GM12878 (cell line): ENCODE measurements at regions not wholly inside any gene's neighbourhood (a gene's known extent, or its start where the extent isn't known, plus 50 kb on each side); places are given as distances from the start of the nearest gene placed in this dataset.

Experiments
- ATAC-seq: fragments of 200-7000 bp; cut with Tn5 transposase; 3 replicates; pipeline ENCODE4 v1.9.1; 2020; ENCODE audit warnings: mild to moderate bottlenecking, moderate library complexity
- BruUV-seq: library from RNA; stranded (reverse); fragments of 400-500 nt; replicated peaks from 2 replicates; lab custom pipeline; 2021; lab: Mats Ljungman, UMichigan
- CTCF ChIA-PET: fragments of 300-600 bp; sonication (Branson Sonifier 250); formaldehyde crosslinking; extraction: SDS; loops from one replicate; lab custom pipeline; 2021; ENCODE audit warnings: inconsistent platforms; lab: Yijun Ruan, JAX
- POLR2A ChIA-PET: fragments of 350-600 bp; formaldehyde crosslinking; extraction: SDS; loops from one replicate; lab custom pipeline; 2021; ENCODE audit warnings: inconsistent platforms; lab: Charles Lee
- RAD21 ChIA-PET: fragments of 300-600 bp; sonication (Branson Sonifier 250); formaldehyde crosslinking; loops from one replicate; lab custom pipeline; 2023; ENCODE audit warnings: antibody characterized with exemption; ENCODE audit not compliant: unreplicated experiment; lab: Charles Lee
- SMC1A ChIA-PET: fragments of 300-600 bp; sonication (Branson Sonifier 250); formaldehyde crosslinking; loops from one replicate; lab custom pipeline; 2023; ENCODE audit not compliant: unreplicated experiment, uncharacterized antibody; lab: Charles Lee
- DNase-seq: peaks from one replicate; pipeline ENCODE4 v3.0.0-alpha.2; 2011; ENCODE audit warnings: low read depth, low spot score
- FAIRE-seq: peaks from 3 replicates; lab custom pipeline; 2011; peaks lifted over from hg19 to GRCh38; lab: Jason Lieb, UNC
- H2AFZ ChIP-seq: 2 replicates; pipeline ENCODE4 v1.6.0; 2011; ENCODE audit warnings: low read depth, low read length, control low read depth; ENCODE audit not compliant: control insufficient read depth
- H3K27ac ChIP-seq: 2 replicates; pipeline ENCODE4 v1.5.1; 2011; ENCODE audit warnings: control low read depth; ENCODE audit not compliant: control insufficient read depth, insufficient read depth
- H3K27me3 ChIP-seq, 2 experiments: replicated peaks in 1 of 2; 2 replicates each; pipeline versions ENCODE4 v1.6.0 to v1.6.1; 2011; ENCODE audit warnings: low read length in 1 of 2; ENCODE audit not compliant: control insufficient read depth in 2 of 2, insufficient read depth in 2 of 2
- H3K36me3 ChIP-seq, 2 experiments: 2 replicates each; pipeline ENCODE4 v1.5.1; 2011; ENCODE audit warnings: low read length in 1 of 2; ENCODE audit not compliant: control insufficient read depth in 2 of 2, insufficient read depth in 2 of 2
- H3K4me1 ChIP-seq: 2 replicates; pipeline ENCODE4 v1.6.1; 2011; ENCODE audit warnings: mild to moderate bottlenecking, low read length, moderate library complexity, mixed read lengths; ENCODE audit not compliant: control insufficient read depth, insufficient read depth
- H3K4me2 ChIP-seq: 2 replicates; pipeline ENCODE4 v1.6.0; 2011; ENCODE audit warnings: control low read depth; ENCODE audit not compliant: control insufficient read depth, insufficient read depth
- H3K4me3 ChIP-seq: fragments of 200-600 bp; sonication (generic); 2 replicates; pipeline ENCODE4 v1.5.1; 2016
- H3K79me2 ChIP-seq: 2 replicates; pipeline ENCODE4 v1.6.0; 2011; ENCODE audit warnings: low read length; ENCODE audit not compliant: control insufficient read depth, insufficient read depth
- H3K9ac ChIP-seq: 2 replicates; pipeline ENCODE4 v1.8.0; 2011; ENCODE audit warnings: low read length, control low read depth, mixed read lengths; ENCODE audit not compliant: control insufficient read depth, insufficient read depth
- H3K9me3 ChIP-seq: replicated peaks from 3 replicates; pipeline ENCODE4 v1.5.1; 2011; ENCODE audit warnings: mild to moderate bottlenecking, low read length; ENCODE audit not compliant: control insufficient read depth, insufficient read depth
- H4K20me1 ChIP-seq: 2 replicates; pipeline ENCODE4 v1.6.0; 2011; ENCODE audit not compliant: control insufficient read depth, insufficient read depth
- ASH2L ChIP-seq: fragments of 300-600, 200-600 bp; sonication (generic); IDR thresholded peaks from 2 replicates; pipeline ENCODE4 v1.6.1; 2017; ENCODE audit warnings: low read depth, mild to moderate bottlenecking, borderline replicate concordance
- CBX5 ChIP-seq: sonication (generic); IDR thresholded peaks from 2 replicates; pipeline ENCODE4 v1.6.1; 2016; ENCODE audit warnings: low read depth, moderate library complexity, mild to moderate bottlenecking, inconsistent platforms
- DPF2 ChIP-seq: fragments of 450-650 bp; IDR thresholded peaks from 2 replicates; pipeline ENCODE4 v1.6.1; 2017; ENCODE audit warnings: mild to moderate bottlenecking
- FOS ChIP-seq: IDR thresholded peaks from 3 replicates; pipeline ENCODE4 v1.6.1; 2011; ENCODE audit warnings: borderline replicate concordance; ENCODE audit not compliant: insufficient read length; ENCODE audit errors: extremely low read depth
- HDAC6 ChIP-seq: fragments of 200-600 bp; sonication (generic); IDR thresholded peaks from one replicate; pipeline ENCODE4 v1.8.0; 2017; ENCODE audit warnings: antibody characterized with exemption; ENCODE audit not compliant: unreplicated experiment
- POLR2A ChIP-seq: IDR thresholded peaks from 2 replicates; pipeline ENCODE4 v1.6.1; 2011; ENCODE audit warnings: low read depth, mild to moderate bottlenecking, low read length
- RCOR1 ChIP-seq: conservative IDR thresholded peaks from 2 replicates; pipeline ENCODE4 v1.6.1; 2012; ENCODE audit warnings: low read depth, low read length, improper control_type of control experiment
- SMAD1 ChIP-seq: fragments of 450-650 bp; IDR thresholded peaks from 2 replicates; pipeline ENCODE4 v1.6.1; 2018; ENCODE audit warnings: mild to moderate bottlenecking, low read depth; ENCODE audit not compliant: partially characterized antibody
- ZNF217 ChIP-seq: fragments of 450-650 bp; IDR thresholded peaks from 2 replicates; pipeline ENCODE4 v1.6.1; 2017; ENCODE audit warnings: antibody characterized with exemption, mild to moderate bottlenecking
- WGBS: methylation state at CpG from one replicate; pipeline ENCODE4 v1.1.6; 2016; ENCODE audit warnings: low lambda C conversion rate; ENCODE audit not compliant: insufficient replicate concordance, insufficient coverage; ENCODE audit errors: missing lambda C conversion rate; 5-methylcytosine and 5-hydroxymethylcytosine counted together
- in situ Hi-C: fragments of 300-500 bp; cut with MboI; formaldehyde crosslinking; loops from 9 replicates; pipeline ENCODE4 v1.14.3; 2018; ENCODE audit warnings: mixed read lengths
- intact Hi-C: fragments of 100-400 bp; cut with micrococcal nuclease; formaldehyde crosslinking; loops from one replicate; pipeline ENCODE4 v1.14.2; 2022; ENCODE audit not compliant: unreplicated experiment
- TF ChIP-seq, protein P1 (sequence below): IDR thresholded peaks from 2 replicates; pipeline ENCODE4 v1.6.1; 2012; ENCODE audit warnings: low read depth, low read length, improper control_type of control experiment
- TF ChIP-seq, protein P2 (sequence below): IDR thresholded peaks from 2 replicates; pipeline ENCODE4 v1.6.1; 2011; ENCODE audit warnings: low read depth, low read length, improper control_type of control experiment, borderline replicate concordance
- TF ChIP-seq, protein P3 (sequence below): fragments of 450-650 bp; IDR thresholded peaks from 2 replicates; pipeline ENCODE4 v1.6.1; 2017; ENCODE audit warnings: mild to moderate bottlenecking, moderate library complexity

DNA sequence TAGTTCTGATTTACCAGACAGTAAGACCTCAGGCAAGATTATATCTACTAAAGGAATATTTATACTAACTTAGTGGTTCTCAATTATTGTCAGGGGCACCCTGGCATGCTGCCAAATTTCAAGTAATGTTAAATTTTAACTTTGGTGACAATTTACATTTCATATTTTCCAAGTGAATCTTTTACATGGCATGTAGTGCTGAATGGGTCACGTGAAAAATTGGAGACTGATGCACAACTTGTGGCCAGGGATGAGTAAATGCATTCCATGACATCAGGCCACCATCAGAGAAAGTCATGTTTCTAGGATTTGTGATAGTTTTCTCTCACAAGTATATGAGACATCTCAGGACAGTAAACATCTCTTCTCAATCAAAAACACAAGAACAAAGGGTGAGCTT lies 202.6 kb upstream of the SOX21 start:
- 0% methylated on average over 1 of the region's 1 CpG for WGBS

More for the DNA sequence above, 202.6 kb upstream of the SOX21 start:
- H4K20me1 ChIP-seq, result no peaks in the 10 kb centered on the region
- SMC1A ChIA-PET, result no interaction called here
- ATAC-seq (no peak), DNase-seq (no peak), FAIRE-seq (no peak)
- in situ Hi-C loops, result no loop called here
- POLR2A ChIA-PET, result interaction anchor here (0.6 kb wide), 1 partner anchor 484 kb away, joined by 6 read pairs; no protein-coding TSS in a partner anchor
- no peak overlapping the region for H3K4me3 ChIP-seq
- H3K4me1 ChIP-seq, result no peaks in the 10 kb centered on the region
- H3K9me3 ChIP-seq, result no peaks in the 10 kb centered on the region
- H3K27me3 ChIP-seq, result no peaks in the 10 kb centered on the region
- TF ChIP-seq ASH2L (no peak), RCOR1 (no peak), POLR2A (no peak), DPF2 (no peak), FOS (no peak), ZNF217 (no peak), SMAD1 (no peak), CBX5 (no peak), HDAC6 (no peak)
- TF ChIP-seq, protein P1, sequence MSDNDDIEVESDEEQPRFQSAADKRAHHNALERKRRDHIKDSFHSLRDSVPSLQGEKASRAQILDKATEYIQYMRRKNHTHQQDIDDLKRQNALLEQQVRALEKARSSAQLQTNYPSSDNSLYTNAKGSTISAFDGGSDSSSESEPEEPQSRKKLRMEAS, result no peak
- TF ChIP-seq, protein P2, sequence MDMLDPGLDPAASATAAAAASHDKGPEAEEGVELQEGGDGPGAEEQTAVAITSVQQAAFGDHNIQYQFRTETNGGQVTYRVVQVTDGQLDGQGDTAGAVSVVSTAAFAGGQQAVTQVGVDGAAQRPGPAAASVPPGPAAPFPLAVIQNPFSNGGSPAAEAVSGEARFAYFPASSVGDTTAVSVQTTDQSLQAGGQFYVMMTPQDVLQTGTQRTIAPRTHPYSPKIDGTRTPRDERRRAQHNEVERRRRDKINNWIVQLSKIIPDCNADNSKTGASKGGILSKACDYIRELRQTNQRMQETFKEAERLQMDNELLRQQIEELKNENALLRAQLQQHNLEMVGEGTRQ, result no peak
- TF ChIP-seq, protein P3, sequence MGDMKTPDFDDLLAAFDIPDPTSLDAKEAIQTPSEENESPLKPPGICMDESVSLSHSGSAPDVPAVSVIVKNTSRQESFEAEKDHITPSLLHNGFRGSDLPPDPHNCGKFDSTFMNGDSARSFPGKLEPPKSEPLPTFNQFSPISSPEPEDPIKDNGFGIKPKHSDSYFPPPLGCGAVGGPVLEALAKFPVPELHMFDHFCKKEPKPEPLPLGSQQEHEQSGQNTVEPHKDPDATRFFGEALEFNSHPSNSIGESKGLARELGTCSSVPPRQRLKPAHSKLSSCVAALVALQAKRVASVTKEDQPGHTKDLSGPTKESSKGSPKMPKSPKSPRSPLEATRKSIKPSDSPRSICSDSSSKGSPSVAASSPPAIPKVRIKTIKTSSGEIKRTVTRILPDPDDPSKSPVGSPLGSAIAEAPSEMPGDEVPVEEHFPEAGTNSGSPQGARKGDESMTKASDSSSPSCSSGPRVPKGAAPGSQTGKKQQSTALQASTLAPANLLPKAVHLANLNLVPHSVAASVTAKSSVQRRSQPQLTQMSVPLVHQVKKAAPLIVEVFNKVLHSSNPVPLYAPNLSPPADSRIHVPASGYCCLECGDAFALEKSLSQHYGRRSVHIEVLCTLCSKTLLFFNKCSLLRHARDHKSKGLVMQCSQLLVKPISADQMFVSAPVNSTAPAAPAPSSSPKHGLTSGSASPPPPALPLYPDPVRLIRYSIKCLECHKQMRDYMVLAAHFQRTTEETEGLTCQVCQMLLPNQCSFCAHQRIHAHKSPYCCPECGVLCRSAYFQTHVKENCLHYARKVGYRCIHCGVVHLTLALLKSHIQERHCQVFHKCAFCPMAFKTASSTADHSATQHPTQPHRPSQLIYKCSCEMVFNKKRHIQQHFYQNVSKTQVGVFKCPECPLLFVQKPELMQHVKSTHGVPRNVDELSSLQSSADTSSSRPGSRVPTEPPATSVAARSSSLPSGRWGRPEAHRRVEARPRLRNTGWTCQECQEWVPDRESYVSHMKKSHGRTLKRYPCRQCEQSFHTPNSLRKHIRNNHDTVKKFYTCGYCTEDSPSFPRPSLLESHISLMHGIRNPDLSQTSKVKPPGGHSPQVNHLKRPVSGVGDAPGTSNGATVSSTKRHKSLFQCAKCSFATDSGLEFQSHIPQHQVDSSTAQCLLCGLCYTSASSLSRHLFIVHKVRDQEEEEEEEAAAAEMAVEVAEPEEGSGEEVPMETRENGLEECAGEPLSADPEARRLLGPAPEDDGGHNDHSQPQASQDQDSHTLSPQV, result no peak
- H3K36me3 ChIP-seq, result no peaks in the 10 kb centered on the region
- no peak overlapping the region for H3K4me2 ChIP-seq
- RAD21 ChIA-PET, result no interaction called here
- CTCF ChIA-PET, result no interaction called here
- BruUV-seq, result no TSS peak
- H3K79me2 ChIP-seq, result no peaks in the 10 kb centered on the region
- H3K27ac ChIP-seq, result no peak overlapping the region
- no peak overlapping the region for H3K9ac ChIP-seq
- intact Hi-C loops, result no loop called here
- no peak overlapping the region for H2AFZ ChIP-seq
